ENCODE measurements at regions not wholly inside any gene's neighbourhood (a gene's known extent, or its start where the extent isn't known, plus 50 kb on each side); places are given as distances from the start of the nearest gene placed in this dataset.

DNA sequence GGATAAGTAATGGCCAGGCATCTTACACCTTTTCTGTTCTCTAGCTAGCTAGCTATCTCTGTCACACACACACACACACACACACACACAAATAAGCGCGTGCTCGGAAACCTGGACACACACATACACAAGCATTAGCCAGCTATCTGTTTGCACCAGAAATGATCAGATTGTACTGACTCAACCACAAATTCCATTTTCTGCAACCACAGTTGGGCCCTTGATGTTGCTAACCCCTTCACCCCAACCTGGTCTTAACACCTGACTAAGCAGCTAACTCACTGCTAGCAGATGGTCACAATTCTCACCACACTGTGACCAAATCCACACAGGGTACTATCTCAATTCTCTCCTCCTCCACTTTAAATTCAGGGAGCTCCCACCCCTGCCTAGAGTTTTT is 183.0 kb upstream of the THBS1 start:
- TF ChIP-seq CTCF (IDR thresholded peaks at IDR 0.05; ENCODE audit: low read length) (no peak), EZH2 (IDR thresholded peaks at IDR 0.05; ENCODE audit: borderline replicate concordance, low read length) (no peak)
